ENCODE measurements at regions not wholly inside any gene's neighbourhood (a gene's known extent, or its start where the extent isn't known, plus 50 kb on each side); places are given as distances from the start of the nearest gene placed in this dataset.
"Not testable (repeated sequence)": the region's sequence is repeated elsewhere in the genome, so short reads cannot be mapped to it uniquely, and the experiment has no call there.

DNA sequence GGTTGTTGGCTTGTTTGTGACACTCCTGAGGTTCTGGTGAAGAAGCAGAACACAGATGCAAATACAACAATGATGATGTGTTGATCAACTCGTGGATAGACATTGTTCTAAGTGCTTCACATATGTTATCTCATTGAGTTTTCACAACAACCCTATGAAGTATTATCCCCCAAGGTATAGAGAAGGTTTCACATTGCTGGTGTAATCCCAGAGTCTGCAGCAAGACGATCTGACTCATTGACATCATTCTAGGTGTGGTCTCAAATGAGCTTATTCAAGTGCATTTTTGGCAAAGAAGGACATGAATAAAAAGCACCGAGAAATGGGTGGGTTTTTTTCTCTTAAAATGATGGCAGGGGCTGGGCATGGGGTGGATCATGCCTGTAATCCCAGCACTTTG, 64.1 kb upstream of the SCAF4 start:
- Histone ChIP-seq H3K36me3 (replicated peaks in 1 of 2; ENCODE audit: control insufficient read depth in 1 of 2, insufficient read depth in 2 of 2, low read length in 1 of 2) (no peaks in the 10 kb centered on the region), H3K27ac (ENCODE audit: low read depth in 2 of 2, low read length in 1 of 2) (no peak overlapping the region), H2AFZ (ENCODE audit: low read depth) (no peak overlapping the region), H3K4me3 (ENCODE audit: low read depth in 2 of 2, low read length in 1 of 2) (no peak overlapping the region), H3K79me2 (ENCODE audit: insufficient read depth) (no peaks in the 10 kb centered on the region), H3K9me2 (no peaks in the 10 kb centered on the region), H3K4me1 (ENCODE audit: control insufficient read depth in 1 of 2, insufficient read depth in 2 of 2, low read depth in 1 of 2, low read length in 1 of 2) (no peaks in the 10 kb centered on the region), H3F3A (replicated peaks; ENCODE audit: insufficient read depth) (no peaks in the 10 kb centered on the region), H4K20me1 (ENCODE audit: insufficient read depth) (no peaks in the 10 kb centered on the region), H3K9me3 (no peaks in the 10 kb centered on the region), H3K4me2 (no peak overlapping the region), H3K9ac (no peak overlapping the region), H3K27me3 (ENCODE audit: insufficient read depth) (no peaks in the 10 kb centered on the region)
- ChIA-PET POLR2A (no interaction called here), CTCF (interaction anchor here (0.7 to 1.4 kb wide), 3 partner anchors 10 to 71 kb away, joined by 3 to 5 read pairs (median 4); no protein-coding TSS in a partner anchor)
- DNase-seq = no peak
- WGBS (ENCODE audit: low lambda C conversion rate) = 20% methylated on average over 3 of the region's 3 CpGs
- TF ChIP-seq SMC3 (IDR thresholded peaks at IDR 0.05; ENCODE audit: low read depth, low read length) (no peak), CHD2 (IDR thresholded peaks at IDR 0.05; ENCODE audit: low read length, partially characterized antibody) (no peak), REST (IDR thresholded peaks at IDR 0.05; ENCODE audit: low read depth, low read length) (no peak), RXRA (IDR thresholded peaks at IDR 0.05; ENCODE audit: borderline replicate concordance, low read depth) (no peak), IRF3 (IDR thresholded peaks at IDR 0.05; ENCODE audit: low read depth, low read length) (no peak), EP300 (IDR thresholded peaks at IDR 0.05; ENCODE audit: borderline replicate concordance in 1 of 2, low read depth in 1 of 2, low read length in 1 of 2) (no peak), RCOR1 (IDR thresholded peaks at IDR 0.05; ENCODE audit: low read length) (no peak), GATA2 (CRISPR knock-in tag; IDR thresholded peaks at IDR 0.05) (no peak)
- TF ChIP-seq, protein P1, sequence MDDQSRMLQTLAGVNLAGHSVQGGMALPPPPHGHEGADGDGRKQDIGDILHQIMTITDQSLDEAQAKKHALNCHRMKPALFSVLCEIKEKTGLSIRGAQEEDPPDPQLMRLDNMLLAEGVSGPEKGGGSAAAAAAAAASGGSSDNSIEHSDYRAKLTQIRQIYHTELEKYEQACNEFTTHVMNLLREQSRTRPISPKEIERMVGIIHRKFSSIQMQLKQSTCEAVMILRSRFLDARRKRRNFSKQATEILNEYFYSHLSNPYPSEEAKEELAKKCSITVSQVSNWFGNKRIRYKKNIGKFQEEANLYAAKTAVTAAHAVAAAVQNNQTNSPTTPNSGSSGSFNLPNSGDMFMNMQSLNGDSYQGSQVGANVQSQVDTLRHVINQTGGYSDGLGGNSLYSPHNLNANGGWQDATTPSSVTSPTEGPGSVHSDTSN (IDR thresholded peaks at IDR 0.05) = no peak
- TF ChIP-seq, protein P2, sequence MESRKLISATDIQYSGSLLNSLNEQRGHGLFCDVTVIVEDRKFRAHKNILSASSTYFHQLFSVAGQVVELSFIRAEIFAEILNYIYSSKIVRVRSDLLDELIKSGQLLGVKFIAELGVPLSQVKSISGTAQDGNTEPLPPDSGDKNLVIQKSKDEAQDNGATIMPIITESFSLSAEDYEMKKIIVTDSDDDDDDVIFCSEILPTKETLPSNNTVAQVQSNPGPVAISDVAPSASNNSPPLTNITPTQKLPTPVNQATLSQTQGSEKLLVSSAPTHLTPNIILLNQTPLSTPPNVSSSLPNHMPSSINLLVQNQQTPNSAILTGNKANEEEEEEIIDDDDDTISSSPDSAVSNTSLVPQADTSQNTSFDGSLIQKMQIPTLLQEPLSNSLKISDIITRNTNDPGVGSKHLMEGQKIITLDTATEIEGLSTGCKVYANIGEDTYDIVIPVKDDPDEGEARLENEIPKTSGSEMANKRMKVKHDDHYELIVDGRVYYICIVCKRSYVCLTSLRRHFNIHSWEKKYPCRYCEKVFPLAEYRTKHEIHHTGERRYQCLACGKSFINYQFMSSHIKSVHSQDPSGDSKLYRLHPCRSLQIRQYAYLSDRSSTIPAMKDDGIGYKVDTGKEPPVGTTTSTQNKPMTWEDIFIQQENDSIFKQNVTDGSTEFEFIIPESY (IDR thresholded peaks at IDR 0.05; ENCODE audit: borderline replicate concordance, low read depth) = no peak

- H3K9ac ChIP-seq; DNase-seq; H3F3A ChIP-seq (replicated peaks; ENCODE audit: insufficient read depth); H3K4me3 ChIP-seq (ENCODE audit: low read depth in 2 of 2, low read length in 1 of 2); POLR2A ChIA-PET; H4K20me1 ChIP-seq (ENCODE audit: insufficient read depth); H3K27me3 ChIP-seq (ENCODE audit: insufficient read depth); H2AFZ ChIP-seq (ENCODE audit: low read depth); H3K36me3 ChIP-seq (replicated peaks in 1 of 2; ENCODE audit: control insufficient read depth in 1 of 2, insufficient read depth in 2 of 2, low read length in 1 of 2); H3K4me1 ChIP-seq (ENCODE audit: control insufficient read depth in 1 of 2, insufficient read depth in 2 of 2, low read depth in 1 of 2, low read length in 1 of 2); H3K9me3 ChIP-seq; H3K79me2 ChIP-seq (ENCODE audit: insufficient read depth); H3K9me2 ChIP-seq; H3K4me2 ChIP-seq; H3K27ac ChIP-seq (ENCODE audit: low read depth in 2 of 2, low read length in 1 of 2): not testable (repeated sequence)
- CTCF ChIA-PET = interaction anchor here (1.9 to 3.2 kb wide), 2 partner anchors 75 to 468 kb away, joined by 5 to 13 read pairs; no protein-coding TSS in a partner anchor
- WGBS (ENCODE audit: low lambda C conversion rate) = 53% methylated on average over 5 of the region's 5 CpGs
These were observed 58.5 kb upstream of the SCAF4 start for GRCh38 chr21:31790420-31790819.
